Hematopoietic multipotent progenitor cell treated with erythropoietin and hydrocortisone succinate and interleukin-3 and kit ligand, for 15 days (in vitro differentiated cells): ENCODE measurements at regions not wholly inside any gene's neighbourhood (a gene's known extent, or its start where the extent isn't known, plus 50 kb on each side); places are given as distances from the start of the nearest gene placed in this dataset.
A peak's percentile ranks its signal among the peaks of the same experiment; 100 is the strongest.
"Not testable (repeated sequence)": the region's sequence is repeated elsewhere in the genome, so short reads cannot be mapped to it uniquely, and the experiment has no call there.

Experiments
- DNase-seq: peaks from one replicate; pipeline ENCODE4 v3.0.0-alpha.2; 2015; ENCODE audit warnings: low spot score

GRCh38 chrX:9345957-9346356 is 118.9 kb upstream of the TBL1X start:
- DNase-seq, result no peak

GRCh38 chrX:9349572-9350494 is 115.0 kb upstream of the TBL1X start:
- no peak for DNase-seq

GRCh38 chrX:9351126-9351525 is 113.7 kb upstream of the TBL1X start:
- DNase-seq, result no peak

- DNase-seq, result no peak
Observed at GRCh38 chrX:9352243-9352642, 112.6 kb upstream of the TBL1X start.

- peak; percentile 65 for DNase-seq
Observed at GRCh38 chrX:9352694-9353411, 112.0 kb upstream of the TBL1X start.

- DNase-seq, result no peak
Observed at GRCh38 chrX:9354918-9355317, 109.9 kb upstream of the TBL1X start.

GRCh38 chrX:9355739-9356138 is 109.1 kb upstream of the TBL1X start:
- no peak for DNase-seq

- no peak for DNase-seq
Observed at GRCh38 chrX:9356846-9357245, 108.0 kb upstream of the TBL1X start.

GRCh38 chrX:9357518-9358114 is 107.2 kb upstream of the TBL1X start:
- no peak for DNase-seq

- DNase-seq, result no peak
Observed at GRCh38 chrX:9362363-9362928, 102.4 kb upstream of the TBL1X start.

GRCh38 chrX:9367421-9367820 is 97.4 kb upstream of the TBL1X start:
- DNase-seq, result no peak

- no peak for DNase-seq
Observed at GRCh38 chrX:9368262-9368661, 96.6 kb upstream of the TBL1X start.

- no peak for DNase-seq
Observed at GRCh38 chrX:9369802-9370291, 95.0 kb upstream of the TBL1X start.

GRCh38 chrX:9370893-9371292 is 94.0 kb upstream of the TBL1X start:
- DNase-seq, result no peak

GRCh38 chrX:9372866-9373265 is 92.0 kb upstream of the TBL1X start:
- DNase-seq, result no peak

- DNase-seq, result no peak
Observed at GRCh38 chrX:9373789-9374188, 91.1 kb upstream of the TBL1X start.

- no peak for DNase-seq
Observed at GRCh38 chrX:9374555-9374954, 90.3 kb upstream of the TBL1X start.

GRCh38 chrX:9376111-9376510 is 88.7 kb upstream of the TBL1X start:
- DNase-seq, result no peak

GRCh38 chrX:9377216-9377615 is 87.6 kb upstream of the TBL1X start:
- not testable (repeated sequence) for DNase-seq

- no peak for DNase-seq
Observed at GRCh38 chrX:9378980-9379696, 85.7 kb upstream of the TBL1X start.

- DNase-seq, result no peak
Observed at GRCh38 chrX:9379697-9380551, 84.9 kb upstream of the TBL1X start.
